ENCODE measurements at regions not wholly inside any gene's neighbourhood (a gene's known extent, or its start where the extent isn't known, plus 50 kb on each side); places are given as distances from the start of the nearest gene placed in this dataset.

- no peak for DNase-seq
Observed at GRCh38 chr12:91880528-91880927, 265.1 kb downstream of the BTG1 start.

DNA sequence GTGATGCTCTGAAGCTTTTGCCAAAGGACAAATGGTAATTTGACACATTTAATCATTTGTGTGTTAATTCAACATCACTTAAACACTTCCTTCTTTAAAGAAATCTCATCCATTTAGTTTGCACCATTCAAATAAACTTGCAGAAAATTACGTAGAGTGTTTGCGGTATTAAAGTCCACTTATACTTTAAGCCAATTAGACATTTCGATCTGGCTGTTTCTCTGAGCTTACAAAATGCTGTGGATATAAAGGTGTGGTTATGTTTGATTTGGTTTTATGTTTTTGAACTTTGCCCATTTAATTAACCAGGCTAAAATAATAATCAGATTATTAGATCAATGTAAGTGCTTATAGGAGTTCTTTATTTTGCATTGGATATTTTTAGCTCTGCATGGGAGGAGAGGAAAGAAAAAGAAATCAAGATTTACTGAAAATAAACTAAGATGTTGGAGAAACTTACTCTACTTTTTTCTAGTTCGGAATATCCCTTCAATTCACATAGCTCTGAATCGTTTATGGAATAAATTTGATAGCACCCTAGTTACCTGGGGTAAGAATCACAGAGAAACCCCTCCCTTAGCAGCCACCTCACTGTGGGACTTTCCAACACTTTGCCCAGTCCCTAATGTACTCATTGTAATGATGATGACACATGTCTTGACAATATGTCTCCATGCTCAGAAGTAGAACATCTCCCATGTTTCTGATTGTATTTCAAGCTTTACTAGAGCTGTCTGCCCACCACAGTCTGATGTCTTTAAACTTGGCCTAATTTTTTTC lies 268.0 kb downstream of the BTG1 start:
- peak; percentile 79 for DNase-seq

- peak; percentile 93 for DNase-seq
Observed at GRCh38 chr12:91877022-91877421, 268.6 kb downstream of the BTG1 start.

- peak; percentile 15 for DNase-seq
Observed at GRCh38 chr12:91875671-91876070, 270.0 kb downstream of the BTG1 start.

DNA sequence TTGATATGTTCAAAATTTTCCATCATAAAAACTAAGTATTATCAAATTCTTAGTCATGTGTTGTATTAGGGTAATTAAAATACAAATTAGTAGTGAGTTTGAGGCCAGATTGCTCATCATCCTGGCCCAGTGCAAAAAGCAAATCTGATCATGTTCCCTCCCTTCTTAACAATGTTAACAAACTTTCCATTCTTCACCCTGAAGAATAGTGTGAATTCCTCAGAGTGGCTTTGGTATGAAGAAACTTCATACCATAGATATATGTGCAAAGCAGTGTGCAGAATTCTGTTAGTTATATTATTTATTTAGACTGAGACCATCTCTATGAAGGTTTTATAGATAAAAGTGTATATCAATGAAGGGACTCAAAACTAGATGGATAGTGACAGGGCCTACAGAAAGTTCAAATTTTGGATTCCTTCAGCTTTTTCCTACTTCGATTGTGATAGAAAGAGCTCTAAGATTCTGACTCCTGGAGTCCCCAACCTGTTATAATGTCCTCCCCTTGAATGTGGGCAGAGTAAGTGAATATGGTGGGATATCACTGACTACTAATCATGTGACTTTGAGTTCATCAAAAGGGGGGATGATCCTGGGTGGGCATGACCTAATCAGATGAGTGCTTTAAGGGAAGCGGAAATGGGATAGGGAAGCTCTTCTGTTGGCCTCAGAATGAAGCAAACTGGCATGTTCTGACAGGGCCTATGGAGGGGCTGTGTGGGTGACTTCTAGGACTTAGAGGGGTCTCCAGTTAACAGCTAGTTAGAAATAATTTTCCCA lies 271.4 kb downstream of the BTG1 start:
- no peak for DNase-seq

- DNase-seq, result no peak
Observed at GRCh38 chr12:91871751-91872150, 273.9 kb downstream of the BTG1 start.

- peak; percentile 61 for DNase-seq
Observed at GRCh38 chr12:91870872-91871707, 274.6 kb downstream of the BTG1 start.

- no peak for DNase-seq
Observed at GRCh38 chr12:91868054-91868453, 277.6 kb downstream of the BTG1 start.

GRCh38 chr12:91866566-91866965 lies 279.1 kb downstream of the BTG1 start:
- DNase-seq, result no peak

- no peak for DNase-seq
Observed at GRCh38 chr12:91863702-91864101, 281.9 kb downstream of the BTG1 start.

GRCh38 chr12:91861554-91861953 lies 284.1 kb downstream of the BTG1 start:
- no peak for DNase-seq

GRCh38 chr12:91859347-91859746 lies 286.3 kb downstream of the BTG1 start:
- no peak for DNase-seq

GRCh38 chr12:91857813-91858542 lies 287.7 kb downstream of the BTG1 start:
- DNase-seq, result no peak

GRCh38 chr12:91854725-91855124 lies 290.9 kb downstream of the BTG1 start:
- DNase-seq, result no peak

DNA sequence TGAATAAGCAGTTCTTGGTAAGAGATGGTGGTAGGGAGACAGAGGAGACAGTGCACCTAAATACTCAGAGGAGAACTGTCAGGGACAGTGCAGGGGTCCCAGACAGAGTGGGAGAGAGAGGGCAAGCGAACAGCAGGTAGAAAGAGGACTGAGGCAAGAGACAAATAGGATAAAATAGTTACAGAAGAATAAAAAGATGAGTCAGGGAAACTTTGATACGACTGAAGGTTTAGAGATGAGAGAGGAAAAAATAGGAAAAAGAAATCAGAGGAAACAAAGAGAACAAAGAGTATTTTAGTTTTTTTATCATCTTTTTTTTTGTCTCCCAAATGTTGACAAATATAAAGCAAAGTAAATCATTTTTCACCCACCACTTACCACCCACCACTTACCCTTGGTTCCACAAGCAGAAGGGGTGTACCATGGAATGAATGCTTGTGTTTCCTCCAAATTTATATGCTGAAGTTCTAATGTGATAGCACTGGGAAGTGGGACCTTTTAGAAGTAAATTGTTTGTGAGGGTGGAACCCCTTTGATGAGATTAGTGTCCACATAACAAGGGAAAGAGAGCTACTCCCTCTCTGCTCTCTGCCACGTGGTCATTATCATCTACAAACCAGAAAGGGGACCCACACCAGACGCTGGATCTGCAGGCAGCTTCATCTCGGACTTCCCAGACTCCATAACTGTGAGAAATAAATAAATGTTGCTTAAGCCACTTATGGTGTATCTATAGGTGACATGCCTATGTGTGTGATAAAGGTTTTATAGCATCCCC lies 292.1 kb downstream of the BTG1 start:
- no peak for DNase-seq

- no peak for DNase-seq
Observed at GRCh38 chr12:91852634-91853033, 293.0 kb downstream of the BTG1 start.

GRCh38 chr12:91851741-91852477 lies 293.7 kb downstream of the BTG1 start:
- DNase-seq, result peak; percentile 20

GRCh38 chr12:91846466-91847055 lies 299.1 kb downstream of the BTG1 start:
- DNase-seq, result no peak

DNA sequence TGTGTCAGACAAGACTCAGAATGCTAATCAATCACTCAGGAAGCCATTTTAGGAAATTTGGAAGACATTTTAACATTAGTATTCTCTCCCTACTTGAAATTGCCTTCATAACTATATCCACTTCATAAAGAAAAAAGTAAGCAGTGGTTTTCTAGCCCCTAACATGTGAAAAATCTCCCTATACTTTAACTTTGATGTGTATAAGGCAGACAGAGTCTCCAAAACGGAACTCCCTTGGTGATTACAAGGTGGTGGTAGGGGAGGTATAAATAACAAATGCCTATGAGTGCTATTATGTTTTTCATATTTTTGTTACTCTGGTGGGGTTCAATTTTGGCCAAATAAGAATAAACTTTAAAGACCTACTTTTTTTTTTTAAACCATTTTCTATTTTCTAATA lies 300.3 kb downstream of the BTG1 start:
- DNase-seq, result no peak

DNA sequence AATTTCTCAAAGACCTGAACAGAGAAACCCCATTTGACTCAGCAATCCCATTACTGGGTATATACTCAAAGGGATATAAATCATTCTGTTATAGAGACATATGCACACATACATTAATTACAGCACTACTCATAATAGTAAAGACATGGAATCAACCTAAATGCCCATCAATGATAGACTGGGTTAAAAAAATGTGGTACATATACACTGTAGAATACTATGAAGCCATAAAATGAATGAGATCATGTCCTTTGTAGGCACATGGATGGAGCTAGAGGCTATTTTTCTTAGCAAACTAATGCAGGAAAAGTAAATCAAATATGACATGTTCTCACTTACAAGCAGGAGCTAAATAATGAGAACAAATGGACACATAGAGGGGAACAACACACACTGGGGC lies 303.8 kb downstream of the BTG1 start:
- no peak for DNase-seq

GRCh38 chr12:91836696-91837095 lies 308.9 kb downstream of the BTG1 start:
- no peak for DNase-seq
